Uterus (tissue), 2 donors: ENCODE measurements at regions not wholly inside any gene's neighbourhood (a gene's known extent, or its start where the extent isn't known, plus 50 kb on each side); places are given as distances from the start of the nearest gene placed in this dataset.

ENCODE experiments used
- POLR2A ChIP-seq, 2 donors: fragments of 450-650 bp; IDR thresholded peaks; one replicate each; pipeline ENCODE4 v1.6.1; 2016; ENCODE audit warnings: antibody characterized with exemption in 2 of 2, mild to moderate bottlenecking in 1 of 2, moderate library complexity in 1 of 2
- TF ChIP-seq, protein P1 (sequence below), 4 experiments: fragments of 200-600 bp in 2 of 4; fragments of 450-650 bp in 2 of 4; sonication (generic) in 2 of 4; IDR thresholded peaks; one replicate each; pipeline ENCODE4 v1.5.1; 2016 to 2019; ENCODE audit warnings: antibody characterized with exemption in 4 of 4, mild to moderate bottlenecking in 2 of 4, moderate library complexity in 1 of 4

DNA sequence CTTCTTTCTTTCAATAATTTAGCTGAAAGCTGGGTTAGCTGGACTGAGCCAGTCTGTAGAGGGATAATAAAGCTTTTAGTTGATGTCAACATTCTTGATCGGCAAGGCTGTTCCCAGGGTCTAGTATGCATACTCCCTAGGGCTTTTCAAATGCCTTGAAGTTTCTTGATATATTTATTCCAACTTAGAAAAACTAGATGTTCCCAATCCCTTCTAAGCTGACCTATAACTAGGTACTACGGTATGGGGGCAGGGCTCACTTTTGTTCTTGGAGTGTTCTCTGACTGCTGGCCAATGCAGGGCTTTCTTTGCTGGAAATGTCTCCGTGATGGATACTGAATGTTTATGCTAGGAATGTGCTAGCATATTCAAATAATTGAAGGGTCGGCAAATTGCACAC, 258.6 kb upstream of the TANK start:
- TF ChIP-seq, protein P1, sequence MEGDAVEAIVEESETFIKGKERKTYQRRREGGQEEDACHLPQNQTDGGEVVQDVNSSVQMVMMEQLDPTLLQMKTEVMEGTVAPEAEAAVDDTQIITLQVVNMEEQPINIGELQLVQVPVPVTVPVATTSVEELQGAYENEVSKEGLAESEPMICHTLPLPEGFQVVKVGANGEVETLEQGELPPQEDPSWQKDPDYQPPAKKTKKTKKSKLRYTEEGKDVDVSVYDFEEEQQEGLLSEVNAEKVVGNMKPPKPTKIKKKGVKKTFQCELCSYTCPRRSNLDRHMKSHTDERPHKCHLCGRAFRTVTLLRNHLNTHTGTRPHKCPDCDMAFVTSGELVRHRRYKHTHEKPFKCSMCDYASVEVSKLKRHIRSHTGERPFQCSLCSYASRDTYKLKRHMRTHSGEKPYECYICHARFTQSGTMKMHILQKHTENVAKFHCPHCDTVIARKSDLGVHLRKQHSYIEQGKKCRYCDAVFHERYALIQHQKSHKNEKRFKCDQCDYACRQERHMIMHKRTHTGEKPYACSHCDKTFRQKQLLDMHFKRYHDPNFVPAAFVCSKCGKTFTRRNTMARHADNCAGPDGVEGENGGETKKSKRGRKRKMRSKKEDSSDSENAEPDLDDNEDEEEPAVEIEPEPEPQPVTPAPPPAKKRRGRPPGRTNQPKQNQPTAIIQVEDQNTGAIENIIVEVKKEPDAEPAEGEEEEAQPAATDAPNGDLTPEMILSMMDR (IDR thresholded peaks at IDR 0.05) = no peak
- TF ChIP-seq POLR2A (IDR thresholded peaks at IDR 0.05) = no peak
